ENCODE measurements at regions not wholly inside any gene's neighbourhood (a gene's known extent, or its start where the extent isn't known, plus 50 kb on each side); places are given as distances from the start of the nearest gene placed in this dataset.

DNA sequence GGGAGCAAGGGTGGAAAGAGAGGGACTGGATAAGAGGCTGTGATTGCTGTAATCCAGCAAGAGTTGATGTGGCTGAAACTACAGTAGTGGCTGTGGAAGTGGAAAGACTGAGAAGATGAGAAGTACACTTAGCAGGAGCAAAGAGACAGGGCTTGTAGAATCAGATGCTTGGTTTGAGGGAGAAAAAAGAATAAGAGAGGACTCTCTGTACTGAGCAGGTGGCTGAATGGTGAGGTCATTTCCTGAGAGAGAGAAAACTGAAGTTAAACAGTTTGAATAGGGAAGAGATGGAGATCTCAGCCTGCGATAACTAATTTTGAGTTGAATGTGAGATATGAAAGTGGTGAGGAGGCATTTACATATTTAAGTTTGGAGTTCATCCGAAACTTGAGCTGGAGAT, 95.8 kb upstream of the SLC25A36 start:
- TF ChIP-seq, protein P1, sequence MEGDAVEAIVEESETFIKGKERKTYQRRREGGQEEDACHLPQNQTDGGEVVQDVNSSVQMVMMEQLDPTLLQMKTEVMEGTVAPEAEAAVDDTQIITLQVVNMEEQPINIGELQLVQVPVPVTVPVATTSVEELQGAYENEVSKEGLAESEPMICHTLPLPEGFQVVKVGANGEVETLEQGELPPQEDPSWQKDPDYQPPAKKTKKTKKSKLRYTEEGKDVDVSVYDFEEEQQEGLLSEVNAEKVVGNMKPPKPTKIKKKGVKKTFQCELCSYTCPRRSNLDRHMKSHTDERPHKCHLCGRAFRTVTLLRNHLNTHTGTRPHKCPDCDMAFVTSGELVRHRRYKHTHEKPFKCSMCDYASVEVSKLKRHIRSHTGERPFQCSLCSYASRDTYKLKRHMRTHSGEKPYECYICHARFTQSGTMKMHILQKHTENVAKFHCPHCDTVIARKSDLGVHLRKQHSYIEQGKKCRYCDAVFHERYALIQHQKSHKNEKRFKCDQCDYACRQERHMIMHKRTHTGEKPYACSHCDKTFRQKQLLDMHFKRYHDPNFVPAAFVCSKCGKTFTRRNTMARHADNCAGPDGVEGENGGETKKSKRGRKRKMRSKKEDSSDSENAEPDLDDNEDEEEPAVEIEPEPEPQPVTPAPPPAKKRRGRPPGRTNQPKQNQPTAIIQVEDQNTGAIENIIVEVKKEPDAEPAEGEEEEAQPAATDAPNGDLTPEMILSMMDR (IDR thresholded peaks at IDR 0.05) = no peak
- no peak for TF ChIP-seq POLR2A (IDR thresholded peaks at IDR 0.05)
- peaks cover 0 to 7% of the 10 kb centered on the region in 2 donors for H3K4me1 ChIP-seq (replicated peaks in 1 of 2)
- no peak for DNase-seq
- H3K27me3 ChIP-seq = peaks cover 4% of the 10 kb centered on the region
- no peak overlapping the region for H3K4me3 ChIP-seq
- H3K36me3 ChIP-seq (replicated peaks in 1 of 2) = no peaks in the 10 kb centered on the region
- 71 to 85% (median 77%) methylated on average over 2 of the region's 2 CpGs for WGBS, 4 donors
- H3K9me3 ChIP-seq (replicated peaks in 1 of 3) = no peaks in the 10 kb centered on the region
- no peak overlapping the region for H3K27ac ChIP-seq
- intact Hi-C loops (cut with DNase I) = no loop called here

GRCh38 chr3:140848666-140849065, 93.0 kb upstream of the SLC25A36 start:
- peaks cover 0 to 6% of the 10 kb centered on the region in 2 donors for H3K4me1 ChIP-seq (replicated peaks in 1 of 2)
- intact Hi-C loops (cut with DNase I) = no loop called here
- H3K27ac ChIP-seq = no peak overlapping the region
- H3K9me3 ChIP-seq (replicated peaks in 1 of 3) = no peaks in the 10 kb centered on the region
- peaks cover 5% of the 10 kb centered on the region for H3K27me3 ChIP-seq
- no peaks in the 10 kb centered on the region for H3K36me3 ChIP-seq (replicated peaks in 1 of 2)
- no peak for DNase-seq
- H3K4me3 ChIP-seq = no peak overlapping the region
- 56 to 63% (median 59%) methylated on average over 1 of the region's 1 CpG for WGBS, 4 donors
- TF ChIP-seq POLR2A (IDR thresholded peaks at IDR 0.05) = no peak
- TF ChIP-seq, protein P1 (IDR thresholded peaks at IDR 0.05) = no peak

DNA sequence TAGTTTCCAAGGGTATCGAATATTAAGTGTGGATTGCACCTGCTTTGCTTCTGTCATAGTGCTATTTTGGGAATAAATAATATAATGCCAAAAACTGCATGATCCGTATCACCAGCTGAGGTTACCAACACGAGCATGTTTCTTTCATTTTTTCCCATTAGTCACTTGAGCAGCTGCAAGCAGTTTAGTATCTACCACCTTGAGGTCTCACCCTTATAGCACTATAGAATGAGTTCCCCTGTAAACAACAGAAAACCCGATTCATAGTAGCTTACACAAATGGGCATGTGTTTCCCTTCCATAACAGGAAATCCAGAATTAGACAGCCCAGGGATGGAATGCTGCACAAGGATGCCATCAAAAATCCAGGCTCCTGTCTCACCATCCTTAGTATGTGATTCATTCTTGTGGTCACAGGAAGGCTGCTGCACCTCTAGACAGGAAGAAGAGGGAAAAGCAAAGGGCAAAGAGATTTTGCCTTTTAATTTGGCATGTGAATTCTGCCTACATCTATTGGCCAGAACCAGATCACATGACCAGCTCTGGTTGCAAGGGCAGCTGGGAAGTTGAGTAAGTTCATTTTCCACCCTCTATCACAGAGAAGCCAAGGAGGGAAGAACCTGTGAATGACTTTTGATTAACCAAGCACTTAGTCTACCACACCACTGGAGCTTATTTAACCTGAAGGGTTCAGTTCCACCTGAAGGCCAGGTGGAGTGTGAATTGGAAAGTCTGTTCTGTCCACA, 91.3 kb upstream of the SLC25A36 start:
- Histone ChIP-seq H3K27ac (no peak overlapping the region), H3K36me3 (replicated peaks in 1 of 2) (no peaks in the 10 kb centered on the region), H3K27me3 (peaks cover 5% of the 10 kb centered on the region), H3K4me3 (no peak overlapping the region), H3K9me3 (replicated peaks in 1 of 3) (no peaks in the 10 kb centered on the region), H3K4me1 (replicated peaks in 1 of 2) (no peaks in the 10 kb centered on the region)
- DNase-seq = no peak
- intact Hi-C loops (cut with DNase I) = no loop called here
- TF ChIP-seq, protein P1 (IDR thresholded peaks at IDR 0.05) = no peak
- no peak for TF ChIP-seq POLR2A (IDR thresholded peaks at IDR 0.05)
- 48 to 59% (median 57%) methylated on average over 4 of the region's 4 CpGs for WGBS, 4 donors

GRCh38 chr3:140854961-140855360, 86.7 kb upstream of the SLC25A36 start:
- Histone ChIP-seq H3K36me3 (replicated peaks in 1 of 2) (no peaks in the 10 kb centered on the region), H3K27ac (no peak overlapping the region), H3K9me3 (replicated peaks in 1 of 3) (no peaks in the 10 kb centered on the region), H3K4me3 (no peak overlapping the region), H3K4me1 (replicated peaks in 1 of 2) (no peaks in the 10 kb centered on the region), H3K27me3 (peaks cover 5% of the 10 kb centered on the region)
- TF ChIP-seq POLR2A (IDR thresholded peaks at IDR 0.05) = no peak
- 65 to 92% (median 80%) methylated on average over 2 of the region's 2 CpGs for WGBS, 4 donors
- no peak for DNase-seq
- intact Hi-C loops (cut with DNase I) = no loop called here

DNA sequence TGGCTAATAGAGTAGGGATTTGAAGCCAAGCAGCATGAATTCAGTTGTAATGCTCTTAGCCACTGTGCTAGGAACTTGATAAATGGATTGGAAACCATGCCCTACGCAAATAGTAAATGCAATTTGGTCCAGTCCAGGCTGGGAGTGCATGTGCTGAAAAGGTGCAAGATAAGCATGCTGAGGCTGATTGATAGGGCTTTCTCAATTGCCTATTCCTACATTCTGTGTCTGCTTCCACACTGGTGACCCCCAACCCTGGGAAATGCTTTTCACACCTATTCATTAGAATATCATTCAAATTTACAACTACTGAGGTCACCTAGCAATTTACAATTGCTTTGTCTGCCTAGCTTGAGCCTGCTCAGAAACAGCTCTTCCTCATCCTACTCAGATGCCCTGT, 84.7 kb upstream of the SLC25A36 start:
- no peak for DNase-seq
- WGBS, 4 donors = 80 to 100% (median 91%) methylated on average over 1 of the region's 1 CpG
- no peaks in the 10 kb centered on the region for H3K4me1 ChIP-seq (replicated peaks in 1 of 2)
- H3K9me3 ChIP-seq (replicated peaks in 1 of 3) = no peaks in the 10 kb centered on the region
- no peak overlapping the region for H3K4me3 ChIP-seq
- intact Hi-C loops (cut with DNase I) = no loop called here
- no peaks in the 10 kb centered on the region for H3K36me3 ChIP-seq (replicated peaks in 1 of 2)
- H3K27me3 ChIP-seq = no peaks in the 10 kb centered on the region
- TF ChIP-seq, protein P1 (IDR thresholded peaks at IDR 0.05) = no peak
- no peak for TF ChIP-seq POLR2A (IDR thresholded peaks at IDR 0.05)
- no peak overlapping the region for H3K27ac ChIP-seq
